HFF-Myc (cell line): ENCODE measurements at regions not wholly inside any gene's neighbourhood (a gene's known extent, or its start where the extent isn't known, plus 50 kb on each side); places are given as distances from the start of the nearest gene placed in this dataset.

Experiments
- DNase-seq: peaks from one replicate; pipeline ENCODE4 v3.0.0-alpha.2; 2011; ENCODE audit warnings: low read depth; ENCODE audit errors: extremely low read depth
- H3K4me3 ChIP-seq: replicated peaks from 2 replicates; pipeline ENCODE4 v1.5.1; 2011; ENCODE audit warnings: low read depth, mild to moderate bottlenecking, control low read depth, low read length
- CTCF ChIP-seq: IDR thresholded peaks from 2 replicates; pipeline ENCODE4 v1.5.1; 2012; ENCODE audit warnings: mild to moderate bottlenecking, low read depth, low read length, control low read depth; ENCODE audit errors: missing control alignments

- TF ChIP-seq CTCF, result no peak
- DNase-seq, result no peak
- no peak overlapping the region for H3K4me3 ChIP-seq
These were observed 103.8 kb upstream of the CASZ1 start for GRCh38 chr1:10900251-10900651.

DNA sequence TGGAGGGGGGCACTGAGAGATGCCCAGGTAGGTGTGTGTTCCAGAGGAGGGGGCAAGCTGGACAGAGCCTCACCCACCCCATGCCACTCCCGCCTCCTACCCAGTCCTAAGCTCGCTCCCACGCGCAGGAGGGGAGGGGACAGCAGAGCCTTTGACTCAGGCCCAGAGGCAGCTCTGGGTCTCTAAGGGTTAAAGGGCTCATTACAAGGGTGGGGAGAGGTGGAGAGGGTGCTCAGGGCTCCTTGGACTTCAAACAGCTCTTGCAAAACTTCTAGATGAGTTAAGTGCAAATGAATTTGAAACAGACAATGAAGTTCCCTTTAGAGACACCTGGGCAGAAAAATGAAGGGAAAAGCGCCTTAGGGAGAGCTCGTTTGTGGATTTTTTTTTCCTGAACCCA is 104.2 kb upstream of the CASZ1 start:
- TF ChIP-seq CTCF, result no peak
- DNase-seq, result no peak
- no peak overlapping the region for H3K4me3 ChIP-seq

GRCh38 chr1:10901091-10901890 is 104.8 kb upstream of the CASZ1 start:
- TF ChIP-seq CTCF, result no peak
- no peak overlapping the region for H3K4me3 ChIP-seq
- no peak for DNase-seq

DNA sequence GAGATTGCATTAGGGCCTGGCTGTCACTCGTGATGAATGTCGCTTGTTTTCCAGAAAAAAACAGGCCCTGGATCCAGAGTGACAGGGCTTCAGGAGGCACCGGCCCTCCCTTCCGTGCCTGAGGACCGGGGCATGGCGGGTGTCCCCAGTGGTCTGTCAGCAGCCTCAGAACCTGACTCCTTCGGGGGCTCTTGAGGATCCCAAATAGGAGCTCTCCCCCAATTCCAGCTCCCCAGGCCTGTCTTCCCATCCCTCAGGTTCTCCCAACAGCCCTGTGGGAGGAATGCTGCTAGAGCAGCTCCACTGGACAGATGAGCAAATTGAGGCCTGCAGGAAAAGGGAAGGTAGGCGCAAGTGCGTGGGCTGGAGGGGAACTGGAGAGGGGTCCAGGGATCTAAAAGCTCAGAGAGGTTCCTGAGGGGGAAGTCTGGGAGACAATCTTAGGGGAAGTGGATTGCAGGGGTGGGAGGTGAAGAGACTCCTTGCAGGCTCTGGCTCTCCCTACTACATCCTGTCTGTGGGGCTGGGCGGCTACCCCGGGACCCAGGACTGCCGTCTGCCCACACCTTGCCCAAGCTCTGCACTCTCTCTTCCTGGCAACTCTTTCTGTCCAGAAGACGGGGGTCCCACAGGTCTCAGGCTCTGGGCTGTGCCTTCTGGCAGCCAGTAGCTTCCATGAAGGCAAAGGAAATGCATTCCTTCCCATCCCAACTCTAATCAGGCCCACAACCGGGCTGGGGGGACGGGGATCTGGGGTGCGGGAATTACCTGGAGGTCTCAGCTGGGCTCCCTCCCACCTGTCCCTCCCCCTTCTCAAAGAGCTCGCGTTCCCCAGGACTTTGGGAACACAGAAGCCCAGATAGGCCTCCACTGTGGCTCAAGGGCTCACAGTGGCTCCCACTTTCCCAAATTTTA is 105.7 kb upstream of the CASZ1 start:
- no peak for DNase-seq
- no peak for TF ChIP-seq CTCF
- no peak overlapping the region for H3K4me3 ChIP-seq

- no peak for DNase-seq
- no peak for TF ChIP-seq CTCF
- no peak overlapping the region for H3K4me3 ChIP-seq
These were observed 107.0 kb upstream of the CASZ1 start for GRCh38 chr1:10903421-10903820.

DNA sequence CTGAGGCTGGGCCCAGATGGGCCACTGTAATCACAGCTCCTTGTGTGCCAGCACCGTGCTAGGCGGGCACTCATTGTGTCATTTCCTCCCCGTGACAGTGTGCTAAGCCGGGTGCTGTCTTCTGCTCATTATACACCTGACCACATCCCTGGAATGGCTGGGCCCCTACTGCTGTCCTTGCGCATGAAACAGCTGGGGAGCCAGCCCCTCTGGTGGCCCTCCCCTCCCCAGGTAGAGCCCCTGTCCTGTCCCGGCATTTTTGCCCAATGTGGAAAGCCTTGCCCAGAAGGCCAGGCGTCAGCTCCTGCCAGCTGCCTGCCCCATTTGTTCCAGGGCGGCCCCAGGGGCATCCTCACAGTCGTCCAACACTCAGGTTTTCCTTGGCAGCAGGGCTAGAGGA is 107.4 kb upstream of the CASZ1 start:
- no peak for TF ChIP-seq CTCF
- H3K4me3 ChIP-seq, result no peak overlapping the region
- DNase-seq, result no peak
